OCI-LY3 (cell line): ENCODE measurements at regions not wholly inside any gene's neighbourhood (a gene's known extent, or its start where the extent isn't known, plus 50 kb on each side); places are given as distances from the start of the nearest gene placed in this dataset.

Experiments
- EZH2phosphoT487 ChIP-seq: fragments of 200-600 bp; shearing (Covaris generic); IDR thresholded peaks from 2 replicates; pipeline ENCODE4 v1.6.1; 2018; ENCODE audit warnings: antibody characterized with exemption, mixed run types, low read depth
- TF ChIP-seq, protein P1 (sequence below): fragments of 200-600, 300-600 bp; sonication (generic); IDR thresholded peaks from 2 replicates; pipeline ENCODE4 v1.5.1; 2014; ENCODE audit warnings: antibody characterized with exemption, low read length, low read depth

DNA sequence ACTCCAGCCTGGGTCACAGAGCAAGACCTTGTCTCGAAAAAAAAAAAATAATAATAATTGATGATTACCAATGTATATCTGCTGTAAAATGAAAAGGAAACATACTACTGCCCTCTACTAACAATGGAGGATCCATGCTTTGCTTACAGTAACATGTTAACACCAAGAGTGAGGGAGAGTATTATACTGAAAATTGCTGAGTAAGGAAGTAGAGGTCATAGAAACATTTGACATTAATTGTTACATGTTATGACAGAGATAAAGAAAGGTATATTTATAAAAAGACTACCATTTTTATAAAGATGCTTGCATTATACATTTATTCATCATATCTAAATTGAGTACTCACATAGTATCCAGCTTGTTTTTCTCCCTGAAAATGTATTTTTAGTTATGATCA is 1989.8 kb upstream of the TENM3 start:
- TF ChIP-seq, protein P1, sequence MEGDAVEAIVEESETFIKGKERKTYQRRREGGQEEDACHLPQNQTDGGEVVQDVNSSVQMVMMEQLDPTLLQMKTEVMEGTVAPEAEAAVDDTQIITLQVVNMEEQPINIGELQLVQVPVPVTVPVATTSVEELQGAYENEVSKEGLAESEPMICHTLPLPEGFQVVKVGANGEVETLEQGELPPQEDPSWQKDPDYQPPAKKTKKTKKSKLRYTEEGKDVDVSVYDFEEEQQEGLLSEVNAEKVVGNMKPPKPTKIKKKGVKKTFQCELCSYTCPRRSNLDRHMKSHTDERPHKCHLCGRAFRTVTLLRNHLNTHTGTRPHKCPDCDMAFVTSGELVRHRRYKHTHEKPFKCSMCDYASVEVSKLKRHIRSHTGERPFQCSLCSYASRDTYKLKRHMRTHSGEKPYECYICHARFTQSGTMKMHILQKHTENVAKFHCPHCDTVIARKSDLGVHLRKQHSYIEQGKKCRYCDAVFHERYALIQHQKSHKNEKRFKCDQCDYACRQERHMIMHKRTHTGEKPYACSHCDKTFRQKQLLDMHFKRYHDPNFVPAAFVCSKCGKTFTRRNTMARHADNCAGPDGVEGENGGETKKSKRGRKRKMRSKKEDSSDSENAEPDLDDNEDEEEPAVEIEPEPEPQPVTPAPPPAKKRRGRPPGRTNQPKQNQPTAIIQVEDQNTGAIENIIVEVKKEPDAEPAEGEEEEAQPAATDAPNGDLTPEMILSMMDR, result no peak
- no peak for TF ChIP-seq EZH2phosphoT487
